Mesothelial cell of epicardium (in vitro differentiated cells): ENCODE measurements at regions not wholly inside any gene's neighbourhood (a gene's known extent, or its start where the extent isn't known, plus 50 kb on each side); places are given as distances from the start of the nearest gene placed in this dataset.

ENCODE experiments used
- DNase-seq, 2 experiments: peaks; one replicate each; pipeline ENCODE4 v3.0.0; 2021; ENCODE audit warnings: low spot score in 2 of 2; ENCODE audit not compliant: unreplicated experiment in 2 of 2
- H3K27ac Mint-ChIP-seq: 2 replicates; pipeline ENCODE4 v1.8.0; 2021; ENCODE audit warnings: mixed read lengths
- H3K27me3 Mint-ChIP-seq: 2 replicates; pipeline ENCODE4 v1.8.0; 2021; ENCODE audit warnings: low read depth, mixed read lengths
- H3K36me3 Mint-ChIP-seq: 2 replicates; pipeline ENCODE4 v1.8.0; 2021; ENCODE audit warnings: mixed read lengths
- H3K4me1 Mint-ChIP-seq: 2 replicates; pipeline ENCODE4 v1.8.0; 2021; ENCODE audit warnings: mixed read lengths
- H3K4me3 Mint-ChIP-seq: 2 replicates; pipeline ENCODE4 v1.8.0; 2021; ENCODE audit warnings: mild to moderate bottlenecking, moderate library complexity, mixed read lengths
- H3K9me3 Mint-ChIP-seq: 2 replicates; pipeline ENCODE4 v1.8.0; 2021; ENCODE audit warnings: mixed read lengths
- CTCF ChIP-seq: fragments of 200-600 bp; sonication (generic); IDR thresholded peaks from one replicate; pipeline ENCODE4 v1.5.0; 2021; ENCODE audit warnings: antibody characterized with exemption; ENCODE audit not compliant: unreplicated experiment

- no peak for DNase-seq
- H3K4me1 Mint-ChIP-seq: peaks cover 7% of the 10 kb centered on the region
- no peaks in the 10 kb centered on the region for H3K36me3 Mint-ChIP-seq
- H3K27ac Mint-ChIP-seq: no peak overlapping the region
- H3K4me3 Mint-ChIP-seq: no peak overlapping the region
- H3K27me3 Mint-ChIP-seq: peaks cover 1% of the 10 kb centered on the region
- no peaks in the 10 kb centered on the region for H3K9me3 Mint-ChIP-seq
- TF ChIP-seq CTCF: no peak
Observed at GRCh38 chr9:20023210-20023905, 234.5 kb upstream of the SLC24A2 start.

DNA sequence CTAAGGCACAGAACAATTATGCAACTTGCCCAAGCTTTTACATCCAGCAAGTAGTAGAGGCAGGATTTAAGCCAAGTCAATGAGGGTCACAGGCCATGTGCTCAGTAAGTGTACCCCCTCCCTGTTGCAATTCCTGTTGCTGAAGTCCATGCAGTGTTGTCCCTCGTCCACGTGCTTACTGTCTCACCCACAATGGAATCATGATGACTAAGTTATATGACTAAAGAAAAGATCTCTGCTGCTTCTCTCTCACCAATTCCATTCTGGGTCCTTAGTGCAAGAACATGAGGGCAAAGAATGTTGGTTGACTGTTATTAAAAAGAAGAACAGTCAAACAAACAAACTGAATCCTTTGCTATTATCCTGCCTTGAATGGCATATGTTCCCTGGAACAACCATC, 233.6 kb upstream of the SLC24A2 start:
- no peak for DNase-seq
- Mint-ChIP-seq H3K9me3 (no peaks in the 10 kb centered on the region), H3K27ac (no peak overlapping the region), H3K4me3 (no peak overlapping the region), H3K36me3 (no peaks in the 10 kb centered on the region), H3K4me1 (peaks cover 5% of the 10 kb centered on the region), H3K27me3 (no peaks in the 10 kb centered on the region)
- TF ChIP-seq CTCF: no peak

GRCh38 chr9:20016611-20017010, 227.8 kb upstream of the SLC24A2 start:
- Mint-ChIP-seq H3K4me1 (no peaks in the 10 kb centered on the region), H3K4me3 (no peak overlapping the region), H3K27ac (no peak overlapping the region), H3K27me3 (no peaks in the 10 kb centered on the region), H3K36me3 (no peaks in the 10 kb centered on the region), H3K9me3 (peaks cover 22% of the 10 kb centered on the region)
- TF ChIP-seq CTCF: no peak
- DNase-seq: no peak

- no peak for DNase-seq
- Mint-ChIP-seq H3K9me3 (peaks cover 27% of the 10 kb centered on the region), H3K27me3 (no peaks in the 10 kb centered on the region), H3K4me1 (no peaks in the 10 kb centered on the region), H3K27ac (no peak overlapping the region), H3K4me3 (no peak overlapping the region), H3K36me3 (no peaks in the 10 kb centered on the region)
- TF ChIP-seq CTCF: no peak
Observed at GRCh38 chr9:20015427-20015931, 226.6 kb upstream of the SLC24A2 start.

GRCh38 chr9:20014168-20014567, 225.3 kb upstream of the SLC24A2 start:
- H3K27ac Mint-ChIP-seq: no peak overlapping the region
- no peak overlapping the region for H3K4me3 Mint-ChIP-seq
- DNase-seq: no peak
- no peaks in the 10 kb centered on the region for H3K27me3 Mint-ChIP-seq
- TF ChIP-seq CTCF: no peak
- H3K4me1 Mint-ChIP-seq: no peaks in the 10 kb centered on the region
- H3K9me3 Mint-ChIP-seq: peaks cover 27% of the 10 kb centered on the region
- H3K36me3 Mint-ChIP-seq: no peaks in the 10 kb centered on the region
